D721Med (cell line): ENCODE measurements at regions not wholly inside any gene's neighbourhood (a gene's known extent, or its start where the extent isn't known, plus 50 kb on each side); places are given as distances from the start of the nearest gene placed in this dataset.
"Not testable (repeated sequence)": the region's sequence is repeated elsewhere in the genome, so short reads cannot be mapped to it uniquely, and the experiment has no call there.

Experiments used
- DNase-seq: peaks from one replicate; pipeline ENCODE4 v3.0.0; 2011; ENCODE audit warnings: low spot score; ENCODE audit not compliant: insufficient read length
- FAIRE-seq: peaks from 2 replicates; lab custom pipeline; 2011; peaks lifted over from hg19 to GRCh38; lab: Jason Lieb, UNC
- TF ChIP-seq, protein P1 (sequence below): IDR thresholded peaks from 2 replicates; pipeline ENCODE4 v1.5.1; 2012; ENCODE audit warnings: mild to moderate bottlenecking, control low read depth; ENCODE audit not compliant: insufficient read depth; ENCODE audit errors: missing control alignments

DNA sequence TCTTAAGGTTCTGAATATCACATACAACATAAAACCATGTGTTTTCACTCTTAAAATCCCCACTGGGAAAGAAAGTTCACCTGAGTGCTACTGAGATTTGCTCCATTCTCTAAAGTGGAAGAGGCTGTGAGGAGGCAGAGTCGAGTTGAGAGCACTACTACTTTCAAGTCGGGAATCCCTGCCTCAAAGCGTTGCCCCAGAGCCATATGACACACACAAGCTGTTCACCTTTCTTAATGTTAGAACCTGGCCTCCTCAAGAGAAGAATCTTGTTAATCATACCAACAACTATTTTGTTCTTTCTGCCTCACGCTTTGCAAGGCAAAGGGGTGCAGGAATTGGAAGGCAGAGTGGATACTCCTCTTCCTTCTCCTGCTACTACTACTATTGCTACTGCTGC lies 149.7 kb upstream of the DAAM1 start:
- no peak for DNase-seq
- TF ChIP-seq, protein P1, sequence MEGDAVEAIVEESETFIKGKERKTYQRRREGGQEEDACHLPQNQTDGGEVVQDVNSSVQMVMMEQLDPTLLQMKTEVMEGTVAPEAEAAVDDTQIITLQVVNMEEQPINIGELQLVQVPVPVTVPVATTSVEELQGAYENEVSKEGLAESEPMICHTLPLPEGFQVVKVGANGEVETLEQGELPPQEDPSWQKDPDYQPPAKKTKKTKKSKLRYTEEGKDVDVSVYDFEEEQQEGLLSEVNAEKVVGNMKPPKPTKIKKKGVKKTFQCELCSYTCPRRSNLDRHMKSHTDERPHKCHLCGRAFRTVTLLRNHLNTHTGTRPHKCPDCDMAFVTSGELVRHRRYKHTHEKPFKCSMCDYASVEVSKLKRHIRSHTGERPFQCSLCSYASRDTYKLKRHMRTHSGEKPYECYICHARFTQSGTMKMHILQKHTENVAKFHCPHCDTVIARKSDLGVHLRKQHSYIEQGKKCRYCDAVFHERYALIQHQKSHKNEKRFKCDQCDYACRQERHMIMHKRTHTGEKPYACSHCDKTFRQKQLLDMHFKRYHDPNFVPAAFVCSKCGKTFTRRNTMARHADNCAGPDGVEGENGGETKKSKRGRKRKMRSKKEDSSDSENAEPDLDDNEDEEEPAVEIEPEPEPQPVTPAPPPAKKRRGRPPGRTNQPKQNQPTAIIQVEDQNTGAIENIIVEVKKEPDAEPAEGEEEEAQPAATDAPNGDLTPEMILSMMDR = no peak
- no peak for FAIRE-seq

DNA sequence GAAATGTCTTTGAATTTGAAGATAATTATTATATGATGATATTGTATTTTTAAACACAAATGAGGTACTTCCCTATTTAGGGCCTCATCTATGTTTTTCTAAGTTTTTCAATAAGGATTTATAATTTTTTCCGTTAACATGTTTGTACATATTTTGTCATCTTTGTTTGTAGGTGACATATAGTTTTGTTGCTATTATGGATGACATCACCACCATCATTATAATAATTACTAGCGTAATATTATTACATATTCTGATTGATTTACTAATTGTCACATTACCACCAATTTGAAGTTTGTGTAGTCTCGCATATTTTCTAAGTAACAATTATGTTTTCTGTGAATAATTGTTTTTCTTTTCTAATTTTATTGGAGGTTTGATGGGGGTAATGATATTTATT lies 147.2 kb upstream of the DAAM1 start:
- no peak for DNase-seq
- FAIRE-seq = no peak
- TF ChIP-seq, protein P1 = no peak

DNA sequence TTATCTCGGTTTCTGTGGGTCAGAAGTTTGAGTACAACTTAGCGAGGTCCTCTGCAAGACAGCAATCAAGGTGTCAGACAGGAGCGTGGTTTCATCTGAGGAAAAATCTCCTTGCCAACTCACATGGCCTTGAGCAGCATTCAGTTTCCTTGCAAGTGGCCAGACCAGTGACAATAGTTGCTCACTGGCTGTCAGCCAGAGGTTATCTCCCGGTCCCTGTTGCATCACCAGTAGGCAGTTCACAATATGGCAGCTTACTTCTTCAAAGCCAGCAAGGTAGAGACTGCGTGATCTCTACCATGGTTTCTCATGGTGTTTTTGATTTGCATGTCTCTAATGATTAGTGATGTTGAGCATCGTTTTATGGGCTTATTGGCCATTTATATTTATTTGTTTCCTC lies 143.8 kb upstream of the DAAM1 start:
- TF ChIP-seq, protein P1 = no peak
- FAIRE-seq (no peak), DNase-seq (no peak)

DNA sequence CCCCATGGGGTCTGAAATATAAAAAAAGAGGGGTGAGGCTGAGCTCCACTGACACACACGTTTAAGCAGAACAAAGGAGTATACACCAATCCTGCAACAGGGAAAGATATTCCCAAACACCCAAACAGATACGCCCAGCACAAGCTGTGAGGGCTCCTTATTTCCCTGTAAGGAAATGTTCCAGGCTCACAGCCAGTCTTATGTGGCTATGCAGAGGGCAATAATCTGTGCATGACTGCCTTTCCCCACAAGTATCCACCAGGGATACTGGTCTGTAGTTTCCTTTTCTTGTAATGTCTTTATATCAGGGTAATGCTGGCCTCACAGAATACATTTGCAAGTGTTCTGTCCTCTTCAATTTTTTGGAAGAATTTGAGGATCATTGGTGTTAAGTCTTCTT lies 141.7 kb upstream of the DAAM1 start:
- no peak for FAIRE-seq
- TF ChIP-seq, protein P1 = no peak
- no peak for DNase-seq

DNA sequence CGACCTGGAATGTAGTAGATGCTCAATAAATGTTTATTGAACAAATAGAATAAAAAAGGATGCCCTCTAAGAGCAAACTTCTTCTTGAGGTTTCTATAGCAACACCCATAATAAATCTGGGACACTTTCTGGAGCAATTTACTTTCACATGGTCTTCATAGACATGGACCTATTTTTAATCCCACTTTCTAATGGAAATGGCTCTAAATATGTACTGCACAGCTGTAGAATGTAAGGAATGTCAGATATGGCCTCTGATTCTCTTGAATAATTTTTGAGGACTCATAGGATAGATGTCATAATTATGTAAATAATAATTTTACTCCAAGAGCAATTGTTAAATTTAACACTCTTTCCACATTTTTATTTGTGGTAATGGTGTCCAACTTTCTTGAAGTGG lies 133.5 kb upstream of the DAAM1 start:
- no peak for DNase-seq
- FAIRE-seq = no peak
- TF ChIP-seq, protein P1 = no peak

DNA sequence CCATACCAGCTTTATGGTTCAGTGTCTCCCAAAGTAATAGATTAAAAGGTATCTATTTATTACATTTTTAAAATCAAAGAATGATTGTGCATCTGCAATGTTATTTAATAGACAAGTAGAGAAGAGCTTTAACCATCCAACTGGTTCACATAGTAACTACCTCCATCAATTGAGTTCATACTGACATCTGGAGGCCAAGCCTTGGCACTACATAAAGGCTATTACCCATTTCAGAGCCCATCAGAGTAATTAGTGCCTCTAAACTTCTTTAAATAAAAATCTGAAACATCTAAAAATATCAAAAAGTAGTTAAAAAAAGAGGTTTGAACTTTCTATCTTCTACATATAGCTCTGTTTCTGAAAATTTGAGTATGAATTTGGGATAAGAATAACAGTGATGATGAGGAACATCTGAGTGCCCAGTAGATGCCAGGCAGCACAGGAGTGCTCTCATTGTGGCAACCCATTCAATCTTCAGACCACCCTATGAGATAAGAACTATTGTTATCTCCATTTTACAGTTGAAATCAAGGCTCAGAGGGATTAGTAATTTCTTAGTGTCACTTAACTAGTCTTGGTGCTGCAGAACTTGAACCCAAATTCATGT lies 132.9 kb upstream of the DAAM1 start:
- TF ChIP-seq, protein P1 = peak; percentile 71
- DNase-seq = no peak

DNA sequence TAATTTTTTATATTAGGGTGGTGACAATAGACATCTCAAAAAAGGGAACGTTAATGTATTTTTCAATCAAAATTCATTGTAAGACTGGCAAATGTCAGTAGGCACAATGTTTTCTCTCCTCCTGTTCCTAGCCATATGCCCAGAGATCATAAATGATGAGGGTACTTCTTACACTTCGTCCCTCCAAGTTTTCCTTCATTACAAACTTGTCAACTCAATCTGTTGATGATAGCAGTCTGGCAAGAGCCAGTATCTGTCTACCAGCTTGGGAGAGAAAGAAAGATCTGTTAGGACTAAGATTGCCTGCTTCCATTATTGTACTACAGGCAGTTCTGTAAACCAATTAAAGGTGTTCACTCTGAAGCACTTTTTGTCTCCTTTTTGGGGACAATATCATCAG lies 130.9 kb upstream of the DAAM1 start:
- DNase-seq (no peak), FAIRE-seq (no peak)
- TF ChIP-seq, protein P1 = no peak

More for the DNA sequence above, 132.9 kb upstream of the DAAM1 start:
- peak; percentile 35 for FAIRE-seq

DNA sequence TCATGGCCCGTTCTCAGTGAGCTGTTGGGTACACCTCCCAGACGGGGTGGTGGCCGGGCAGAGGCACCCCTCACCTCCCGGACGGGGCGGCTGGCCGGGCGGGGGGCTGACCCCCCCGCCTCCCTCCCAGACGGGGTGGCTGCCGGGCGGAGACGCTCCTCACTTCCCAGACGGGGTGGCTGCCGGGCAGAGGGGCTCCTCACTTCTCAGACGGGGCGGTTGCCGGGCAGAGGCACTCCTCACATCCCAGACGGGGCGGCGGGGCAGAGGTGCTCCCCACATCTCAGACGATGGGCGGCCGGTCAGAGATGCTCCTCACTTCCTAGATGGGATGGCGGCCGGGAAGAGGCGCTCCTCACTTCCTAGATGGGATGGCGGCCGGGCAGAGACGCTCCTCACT lies 129.7 kb upstream of the DAAM1 start:
- DNase-seq, FAIRE-seq: not testable (repeated sequence)
